Amniotic epithelial cell (primary cell): ENCODE measurements at regions not wholly inside any gene's neighbourhood (a gene's known extent, or its start where the extent isn't known, plus 50 kb on each side); places are given as distances from the start of the nearest gene placed in this dataset.

ENCODE experiments used
- DNase-seq: peaks from one replicate; pipeline ENCODE4 v3.0.0-alpha.2; 2010; ENCODE audit warnings: low read depth

DNA sequence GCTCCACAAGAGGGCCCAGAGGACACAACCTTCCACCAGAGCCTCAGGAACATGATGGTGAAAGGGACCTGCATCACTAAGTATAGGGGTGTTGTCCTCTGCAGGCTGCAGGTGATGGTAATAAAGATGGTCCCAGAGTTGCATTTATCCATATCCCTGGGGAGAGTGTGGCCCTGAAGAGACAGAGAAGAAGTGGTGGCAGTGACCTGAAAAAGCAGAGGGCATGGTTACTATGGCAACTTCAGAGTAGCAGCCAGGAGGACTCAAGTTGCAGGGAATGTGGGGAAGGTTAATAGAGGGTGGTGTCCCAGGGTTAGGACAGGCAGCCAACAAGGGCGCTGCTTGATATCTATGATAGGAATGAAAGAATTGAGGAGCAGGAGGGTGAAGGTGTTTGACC, 57.1 kb downstream of the HLA-A start:
- DNase-seq: no peak

GRCh38 chr6:30000156-30000791, 57.9 kb downstream of the HLA-A start:
- DNase-seq: no peak

- peak; percentile 19 for DNase-seq
Observed at GRCh38 chr6:30002871-30003270, 58.2 kb upstream of the POLR1H start.

GRCh38 chr6:30005482-30005881, 55.6 kb upstream of the POLR1H start:
- peak; percentile 5 for DNase-seq

DNA sequence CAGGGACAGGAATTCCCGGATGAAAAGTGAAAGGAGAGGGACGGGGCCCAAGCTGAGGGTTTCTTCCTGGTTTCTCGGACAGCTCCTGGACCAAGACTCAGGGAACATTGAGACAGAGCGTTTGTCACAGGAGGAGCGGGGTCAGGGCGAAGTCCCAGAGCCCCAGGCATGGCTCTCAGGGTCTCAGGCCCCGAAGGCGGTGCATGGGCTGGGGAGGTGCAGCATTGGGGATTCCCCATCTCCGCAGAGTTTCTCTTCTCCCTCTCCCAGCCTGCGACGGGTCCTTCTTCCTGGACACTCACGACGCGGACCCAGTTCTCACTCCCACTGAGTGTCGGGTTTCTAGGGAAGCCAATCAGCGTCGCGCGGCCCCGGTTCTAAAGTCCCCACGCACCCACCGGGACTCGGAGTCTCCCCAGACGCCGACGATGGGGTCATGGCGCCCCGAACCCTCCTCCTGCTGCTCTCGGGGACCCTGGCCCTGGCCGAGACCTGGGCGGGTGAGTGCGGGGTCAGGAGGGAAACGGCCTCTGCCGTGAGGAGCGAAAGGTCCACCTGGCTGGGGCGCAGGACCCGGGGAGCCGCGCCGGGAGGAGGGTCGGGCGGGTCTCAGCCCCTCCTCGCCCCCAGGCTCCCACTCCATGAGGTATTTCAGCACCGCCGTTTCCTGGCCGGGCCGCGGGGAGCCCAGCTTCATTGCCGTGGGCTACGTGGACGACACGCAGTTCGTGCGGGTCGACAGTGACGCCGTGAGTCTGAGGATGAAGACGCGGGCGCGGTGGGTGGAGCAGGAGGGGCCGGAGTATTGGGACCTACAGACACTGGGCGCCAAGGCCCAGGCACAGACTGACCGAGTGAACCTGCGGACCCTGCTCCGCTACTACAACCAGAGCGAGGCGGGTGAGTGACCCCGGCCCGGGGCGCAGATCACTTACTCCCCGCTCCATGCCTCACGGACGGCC, 54.6 kb upstream of the POLR1H start:
- no peak for DNase-seq

- DNase-seq: no peak
Observed at GRCh38 chr6:30007132-30007764, 53.8 kb upstream of the POLR1H start.

DNA sequence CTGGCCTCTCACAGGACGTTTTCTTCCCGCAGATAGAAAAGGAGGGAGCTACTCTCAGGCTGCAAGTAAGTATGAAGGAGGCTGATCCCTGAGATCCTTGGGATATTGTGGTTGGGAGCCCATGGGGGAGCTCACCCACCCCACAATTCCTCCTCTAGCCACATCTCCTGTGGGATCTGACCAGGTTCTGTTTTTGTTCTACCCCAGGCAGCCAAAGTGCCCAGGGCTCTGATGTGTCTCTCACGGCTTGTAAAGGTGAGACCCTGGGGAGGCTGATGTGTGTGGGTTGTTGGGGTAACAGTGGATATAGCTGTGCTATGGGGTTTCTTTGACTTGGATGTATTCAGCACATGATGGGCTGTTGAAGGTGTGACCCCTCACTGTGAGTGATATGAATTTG, 52.0 kb upstream of the POLR1H start:
- no peak for DNase-seq
